AML-193 (cell line): ENCODE measurements at regions not wholly inside any gene's neighbourhood (a gene's known extent, or its start where the extent isn't known, plus 50 kb on each side); places are given as distances from the start of the nearest gene placed in this dataset.

Experiments used
- DNase-seq, 2 experiments: peaks; one replicate each; lab custom pipeline; 2025; lab: John Stamatoyannopoulos, UW

DNA sequence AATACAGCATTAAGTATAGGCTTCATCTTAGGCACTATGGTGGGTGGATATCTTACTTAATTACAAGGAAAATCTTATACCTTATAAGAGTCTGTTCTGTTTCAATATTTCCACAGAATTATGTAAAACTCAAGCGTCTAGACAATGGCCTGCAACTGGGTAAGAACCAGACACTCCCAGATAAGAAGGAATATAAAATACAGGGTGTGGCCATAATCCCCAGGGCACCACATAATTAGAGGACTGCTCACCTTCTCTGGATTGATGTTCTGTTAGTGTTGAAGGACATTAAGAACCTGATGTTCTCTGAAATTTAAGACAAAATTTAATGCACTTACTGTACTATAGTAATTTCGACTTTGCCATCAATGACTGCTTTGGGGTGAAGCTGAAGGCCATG, 198.2 kb upstream of the ARSJ start:
- DNase-seq: no peak

DNA sequence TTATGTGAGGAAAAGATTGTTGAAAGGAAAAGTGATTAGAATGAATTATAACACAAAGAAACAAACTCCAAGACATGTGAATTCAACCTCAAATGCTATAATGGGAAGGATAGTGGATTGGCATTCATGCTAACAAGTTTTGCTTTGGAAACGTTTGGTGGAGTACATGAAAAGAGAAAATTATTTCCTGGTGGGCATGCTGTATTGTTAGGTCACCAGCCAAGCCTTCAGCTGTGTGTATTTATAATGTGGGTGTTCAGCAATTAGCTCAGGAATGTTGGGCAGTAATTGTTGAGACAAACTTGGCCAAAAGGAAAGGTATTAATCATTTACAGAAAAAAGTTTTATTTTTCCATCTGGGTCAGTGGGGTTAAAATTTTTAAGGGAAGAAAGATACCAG, 198.9 kb upstream of the ARSJ start:
- DNase-seq: no peak

DNA sequence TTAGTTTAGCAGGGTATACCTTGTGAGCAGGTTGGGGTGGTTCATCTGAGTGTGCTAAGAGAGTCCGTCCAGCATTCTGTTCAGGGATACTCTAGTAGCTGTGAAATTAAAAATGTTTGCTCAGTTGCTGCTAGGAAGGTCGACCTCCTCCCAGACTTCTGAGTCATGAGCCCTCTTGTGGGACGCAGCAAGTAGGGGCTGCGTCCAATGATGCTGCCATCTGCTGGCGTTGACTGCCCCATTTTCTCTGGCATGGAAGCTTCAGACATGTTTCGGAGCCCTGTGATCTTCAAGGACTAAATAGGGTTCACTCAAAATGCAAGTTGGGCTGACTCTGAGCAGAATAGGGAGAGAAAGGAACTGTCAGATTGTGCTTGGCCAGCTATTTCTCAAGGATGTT, 201.0 kb upstream of the ARSJ start:
- no peak for DNase-seq

DNA sequence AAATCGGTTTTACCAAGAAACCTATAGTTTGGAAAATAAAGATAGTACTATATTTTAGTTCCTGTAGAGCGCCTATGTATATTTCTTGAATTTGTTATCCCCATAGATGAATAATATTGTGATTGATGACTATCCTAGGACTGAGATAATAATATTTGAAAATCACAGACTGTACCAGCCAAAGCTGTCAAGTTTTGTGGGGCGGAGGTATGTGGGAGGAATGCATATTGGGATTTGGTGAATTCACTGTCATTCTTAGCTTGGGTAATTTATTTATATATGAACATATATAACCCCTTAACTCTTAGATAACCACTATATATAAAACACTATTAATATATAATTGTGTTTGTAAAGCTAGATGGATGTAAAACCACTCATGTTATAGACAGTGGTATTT, 205.5 kb upstream of the ARSJ start:
- no peak for DNase-seq

DNA sequence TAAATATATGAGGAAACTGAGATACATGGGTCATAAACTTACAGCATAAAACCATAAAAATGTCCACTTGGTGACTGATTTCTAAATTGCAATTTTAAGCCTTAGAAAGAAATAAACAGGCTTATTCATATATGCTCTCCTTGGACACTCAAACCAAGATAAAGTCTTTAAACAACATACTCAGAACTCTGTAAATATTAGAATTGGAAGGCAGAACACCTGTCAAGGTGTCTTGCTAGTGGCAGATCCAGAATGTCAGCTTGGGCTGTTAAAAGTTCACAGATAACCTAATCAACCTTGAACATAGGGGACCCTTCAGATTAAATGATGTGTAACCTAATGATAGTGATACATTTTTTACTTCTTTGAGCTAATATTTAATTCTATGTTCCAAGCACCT, 208.1 kb upstream of the ARSJ start:
- DNase-seq: no peak

DNA sequence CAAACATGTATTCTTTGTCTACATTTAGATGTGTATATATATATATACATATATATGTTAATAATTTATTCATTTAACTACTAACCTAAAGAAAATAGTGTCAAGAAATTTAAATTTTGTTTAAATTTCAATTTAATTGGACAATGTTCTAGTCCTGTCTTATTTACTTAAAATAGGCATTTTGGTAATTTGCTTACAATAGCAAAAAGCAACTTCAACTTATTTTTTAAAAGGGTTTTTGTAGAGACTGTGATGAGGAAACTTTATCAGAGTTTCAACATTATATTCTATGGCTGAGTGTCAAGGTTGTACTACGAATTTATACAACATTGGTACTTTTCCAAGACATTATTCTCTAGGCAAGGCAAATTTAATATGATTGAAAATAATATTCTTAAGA, 212.0 kb upstream of the ARSJ start:
- no peak for DNase-seq

DNA sequence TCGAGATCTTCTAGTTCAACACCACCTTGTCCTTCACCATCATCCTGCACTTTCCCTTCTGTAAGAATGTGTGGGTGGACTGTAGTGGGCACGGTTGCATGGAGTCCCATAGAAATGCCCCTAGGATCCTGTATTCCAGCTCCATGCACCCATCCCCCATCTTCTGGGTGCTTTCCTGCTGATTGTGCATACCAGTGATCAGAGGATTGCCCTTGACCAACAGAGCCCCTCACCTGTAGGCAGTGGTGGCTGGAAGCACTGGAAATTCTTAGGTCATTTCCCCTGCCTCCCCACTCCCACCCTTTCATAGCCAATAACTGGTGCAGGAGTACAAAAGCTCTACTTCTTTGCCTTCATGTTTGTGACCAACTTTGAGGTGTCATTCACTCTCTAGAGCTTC, 213.4 kb upstream of the ARSJ start:
- DNase-seq: no peak

DNA sequence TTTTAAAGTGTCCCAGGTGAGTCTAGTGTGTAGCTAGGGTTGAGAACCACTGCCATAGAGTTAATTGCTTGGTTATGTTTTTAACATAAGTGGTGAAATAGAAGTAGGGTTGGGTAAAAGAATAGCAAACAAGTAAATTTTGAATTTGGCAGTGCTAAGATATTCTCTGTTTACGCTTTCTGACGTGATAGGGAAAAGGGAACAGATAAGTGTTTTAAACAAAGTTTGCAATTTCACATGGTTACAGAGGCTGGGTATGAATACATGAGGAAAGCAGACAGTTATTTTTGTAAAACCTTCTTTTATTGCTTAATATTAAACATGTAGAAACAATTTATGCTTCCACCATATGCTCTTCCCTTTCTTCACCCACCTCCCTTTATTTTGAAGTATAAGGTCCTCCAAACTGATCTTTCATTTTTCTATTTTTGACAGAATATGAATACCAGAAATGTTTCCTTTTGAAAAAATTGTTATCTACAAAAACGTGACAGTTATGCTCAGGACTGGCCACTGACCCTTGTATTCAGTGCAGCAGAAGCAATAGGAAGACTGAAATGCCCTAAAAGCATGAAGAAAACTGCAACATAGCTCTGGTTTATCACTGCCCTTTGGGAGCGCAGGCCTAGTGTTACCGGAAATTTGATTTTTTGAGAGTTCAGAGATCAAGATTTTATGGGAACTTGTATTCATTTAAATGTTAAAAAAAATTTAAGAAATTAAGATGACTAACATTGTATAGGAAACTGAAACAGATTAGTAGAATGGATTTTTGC, 214.4 kb upstream of the ARSJ start:
- DNase-seq: no peak

DNA sequence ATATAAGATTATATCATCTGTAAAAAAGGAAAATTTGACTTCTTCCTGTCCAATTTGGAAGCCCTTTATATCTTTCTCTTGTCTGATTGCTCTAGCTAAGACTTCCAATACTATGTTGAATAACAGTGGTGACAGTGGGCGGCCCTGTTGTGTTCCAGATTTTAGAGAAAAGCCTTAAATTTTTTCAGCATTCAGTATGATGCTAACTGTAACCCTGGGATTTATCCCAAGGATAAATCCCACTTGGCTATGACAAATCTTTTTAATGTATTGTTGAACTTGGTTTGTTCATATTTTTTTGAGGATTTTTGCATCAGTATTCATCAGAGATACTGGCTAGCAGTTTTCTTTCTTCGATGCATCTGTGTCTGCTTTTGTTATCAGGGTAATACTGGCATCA, 217.2 kb upstream of the ARSJ start:
- DNase-seq: no peak

DNA sequence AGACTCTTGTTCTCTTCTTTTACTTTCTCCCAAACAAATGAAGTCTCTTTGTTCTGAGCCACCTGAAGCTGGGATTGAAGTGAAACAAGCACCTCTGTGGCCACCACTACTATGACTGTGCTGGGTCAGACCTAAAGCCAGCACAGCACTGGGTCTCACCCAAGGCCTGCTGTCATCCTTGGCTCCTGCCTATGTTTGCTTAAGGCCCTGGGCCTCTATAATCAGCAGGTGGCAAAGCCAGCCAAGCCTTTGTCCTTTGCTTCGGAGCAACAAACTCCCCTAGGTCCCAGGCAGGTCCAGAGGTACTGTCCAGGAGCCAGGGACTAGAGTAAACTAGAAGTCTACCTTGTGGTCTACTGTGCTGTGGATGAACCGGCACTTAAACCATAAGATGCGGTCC, 220.6 kb upstream of the ARSJ start:
- no peak for DNase-seq

DNA sequence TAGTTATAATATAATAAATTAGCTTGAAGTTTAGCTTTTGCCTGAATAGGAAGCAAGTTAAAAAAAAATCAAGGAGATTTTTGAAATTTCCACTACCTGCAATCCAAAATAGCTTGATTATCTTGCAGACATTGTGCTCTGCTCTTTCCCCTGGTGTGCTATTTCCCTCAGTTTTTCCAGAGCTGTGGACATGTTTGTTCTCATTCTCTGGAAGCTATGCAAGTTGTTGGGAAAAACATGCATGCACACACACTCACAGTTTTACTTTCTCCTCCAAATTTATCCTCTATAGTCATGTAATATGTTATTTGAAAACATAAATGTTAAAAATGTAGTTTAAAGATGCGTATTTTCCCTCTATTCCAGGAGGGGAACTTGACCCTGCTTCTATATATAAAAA, 225.8 kb upstream of the ARSJ start:
- DNase-seq: no peak

DNA sequence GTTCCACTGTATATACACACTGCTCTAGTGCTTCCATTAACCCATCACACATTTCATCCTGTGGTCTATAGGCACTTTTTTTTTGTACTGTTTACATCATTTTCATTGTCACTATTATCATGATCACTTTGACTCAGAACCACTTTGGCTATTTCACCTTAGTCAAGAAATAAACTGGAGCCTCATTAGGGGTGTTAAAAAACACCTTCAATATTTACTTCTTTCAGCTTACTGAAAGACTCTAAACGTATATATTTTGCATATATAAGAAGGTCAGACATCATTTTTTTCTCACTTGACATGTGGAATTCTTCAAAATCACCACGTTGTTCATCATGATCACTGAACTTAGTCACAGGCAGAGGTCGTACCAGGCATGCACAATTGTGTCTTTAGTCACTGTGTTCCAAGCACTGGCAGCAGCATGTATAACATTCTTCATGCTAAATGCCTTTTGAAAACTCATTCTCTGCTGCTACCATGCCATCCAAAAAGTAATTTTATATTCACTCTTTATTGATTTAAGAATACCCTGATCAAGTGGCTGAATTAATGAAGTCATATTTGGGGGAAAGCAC, 229.2 kb upstream of the ARSJ start:
- DNase-seq: no peak

DNA sequence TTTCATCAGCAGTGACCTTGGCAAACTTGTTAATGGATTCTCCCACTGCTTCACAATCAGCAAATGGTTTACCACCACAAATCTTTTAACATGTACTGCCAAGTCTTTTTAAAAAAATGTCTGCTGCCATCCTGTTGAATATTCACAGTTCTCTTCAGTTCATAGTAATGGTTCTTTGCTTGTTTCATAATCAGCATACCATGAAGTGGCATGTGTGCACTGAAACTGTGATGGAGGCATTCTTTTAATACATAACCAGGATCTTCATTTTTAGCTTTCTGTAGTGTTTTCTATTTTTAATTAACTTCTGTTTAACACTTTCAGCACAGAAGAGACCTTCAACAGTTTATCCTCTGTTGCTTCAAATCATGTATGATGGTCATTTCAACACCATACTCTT, 230.1 kb upstream of the ARSJ start:
- DNase-seq: no peak

DNA sequence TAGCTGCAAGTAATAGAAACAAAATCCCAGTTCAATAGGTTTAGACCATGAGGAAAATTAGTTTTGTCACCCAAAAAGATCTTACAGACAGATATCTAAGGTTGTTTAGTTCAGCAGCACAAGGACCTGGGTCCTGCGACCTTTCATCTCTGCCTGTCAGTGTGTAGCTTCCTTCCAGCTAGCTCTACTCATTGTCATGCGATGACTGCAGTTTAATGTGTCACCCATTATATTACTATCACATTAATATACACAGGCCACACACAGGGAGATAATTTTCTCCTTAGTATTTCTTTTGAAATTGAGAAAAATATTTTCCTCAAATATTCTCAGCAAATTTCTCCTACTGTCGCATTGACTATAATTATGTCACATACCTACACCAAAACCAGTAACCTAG, 232.1 kb upstream of the ARSJ start:
- DNase-seq: no peak

DNA sequence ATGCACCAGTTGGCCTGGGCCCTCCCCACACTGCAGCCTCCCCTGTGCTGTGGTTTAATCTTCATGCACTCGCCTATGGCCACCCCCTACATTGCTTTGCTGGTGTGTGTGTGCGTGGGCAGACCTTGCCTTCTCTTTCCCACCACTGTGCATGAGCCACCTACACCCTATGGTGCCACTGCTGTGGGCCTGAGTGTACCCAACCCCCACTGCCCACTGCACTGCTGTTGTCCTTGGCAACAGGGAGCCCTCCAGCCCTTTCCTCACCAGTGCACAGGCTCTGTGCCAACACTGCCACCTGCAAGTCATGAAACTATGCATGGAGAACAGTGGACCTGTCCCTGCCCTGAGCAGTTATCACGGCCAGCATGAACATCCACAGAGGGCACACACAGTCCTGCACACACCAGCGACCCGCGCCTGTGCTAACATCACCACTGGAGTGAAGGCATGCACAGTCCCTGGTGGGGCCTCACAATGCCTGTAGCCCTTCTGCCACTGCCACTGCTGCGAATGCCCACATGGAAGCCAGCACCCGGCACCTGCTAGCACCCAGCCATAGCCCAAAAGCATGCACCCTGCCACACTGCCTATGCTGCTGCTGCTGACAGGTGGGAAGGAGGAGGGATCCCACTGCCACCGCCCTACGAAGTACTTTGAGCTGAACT, 237.8 kb upstream of the ARSJ start:
- DNase-seq: no peak

DNA sequence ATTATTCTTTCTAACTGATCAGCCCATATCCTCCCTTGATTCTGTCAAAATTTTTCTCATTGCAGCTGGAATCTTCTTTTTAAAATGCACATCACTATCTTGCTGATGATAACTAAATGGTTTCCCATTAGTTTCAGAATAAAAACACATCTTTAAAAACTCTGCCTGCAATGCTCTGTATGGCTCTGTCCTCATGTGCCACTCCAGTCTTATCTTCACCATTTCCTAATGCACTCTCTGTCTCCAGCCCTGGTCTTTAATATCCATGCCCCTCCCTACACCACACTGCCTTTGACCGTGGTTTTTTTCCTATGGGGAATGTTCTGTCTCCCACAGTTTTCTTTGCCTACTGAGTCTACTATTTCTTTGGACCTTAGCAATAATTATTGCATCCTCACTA, 244.1 kb upstream of the ARSJ start:
- DNase-seq: no peak

DNA sequence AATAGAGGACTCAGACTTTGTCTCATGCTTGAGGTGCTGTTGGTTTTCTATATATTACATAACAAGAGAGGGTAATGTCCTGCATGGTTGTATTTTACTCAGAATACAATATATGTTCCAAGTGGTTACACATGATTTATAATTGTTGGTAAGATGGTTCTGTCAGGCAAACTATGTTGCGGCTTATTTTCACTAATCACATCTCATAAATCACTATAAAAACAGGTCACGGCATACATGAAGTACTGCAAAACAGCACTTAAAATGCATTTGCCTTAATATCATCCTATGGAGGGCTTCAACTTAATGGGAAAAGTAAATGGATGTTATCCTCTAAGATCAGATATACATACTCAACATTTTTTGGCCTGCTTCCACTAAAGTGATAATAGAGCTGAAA, 246.0 kb upstream of the ARSJ start:
- DNase-seq: no peak

DNA sequence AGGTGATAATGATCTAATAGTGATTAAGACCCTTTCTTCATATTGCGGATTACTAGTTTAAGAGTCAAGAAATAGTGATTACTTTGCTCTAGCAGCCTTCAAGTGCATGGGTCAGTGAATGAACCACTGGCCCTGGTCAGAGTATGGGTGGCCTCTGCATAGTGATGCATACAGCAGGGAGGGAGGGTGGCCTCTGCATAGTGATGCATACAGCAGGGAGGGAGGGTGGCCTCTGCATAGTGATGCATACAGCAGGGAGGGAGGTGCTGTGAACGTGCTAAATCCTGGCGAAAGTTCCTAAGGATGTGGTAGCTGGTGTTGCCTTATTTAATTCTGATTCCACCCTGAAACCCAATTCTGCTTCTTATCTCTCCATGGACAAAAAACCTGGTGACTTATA, 246.7 kb upstream of the ARSJ start:
- DNase-seq: no peak

DNA sequence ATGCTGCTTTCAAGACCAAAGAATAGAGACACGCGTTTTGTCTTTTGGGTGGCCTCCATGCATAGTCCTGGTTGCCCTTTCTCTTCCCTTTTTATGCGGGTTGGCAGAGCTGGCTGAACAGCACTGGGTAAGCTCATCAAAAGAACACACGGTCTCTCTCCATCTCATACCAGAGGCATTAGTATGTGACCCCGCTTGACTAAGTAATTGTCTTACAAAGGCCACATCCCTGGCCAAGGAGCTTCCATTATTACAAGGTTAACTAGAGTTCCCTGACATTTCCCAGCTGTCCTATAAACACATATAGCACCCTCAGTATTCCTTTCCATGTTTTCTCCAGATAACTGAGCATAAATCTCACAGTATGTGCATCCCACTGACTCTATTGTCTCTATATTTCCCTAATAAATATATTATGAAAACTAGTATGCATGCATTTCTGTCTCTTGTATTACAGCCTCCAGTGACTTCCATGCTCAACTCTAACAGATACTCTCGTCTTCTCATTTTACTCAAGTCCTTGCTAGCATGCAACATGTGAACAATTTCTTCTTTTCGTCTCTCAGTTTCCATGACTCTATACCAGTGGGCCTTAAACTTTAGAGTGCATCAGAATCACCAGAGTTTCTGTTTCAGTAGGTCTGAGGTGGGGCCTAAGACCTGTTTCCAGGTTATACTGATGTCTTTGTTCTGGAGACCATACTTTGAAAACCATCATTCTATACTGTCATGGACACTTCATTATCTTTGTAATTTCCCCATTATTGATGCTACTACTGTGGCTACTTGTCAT, 247.7 kb upstream of the ARSJ start:
- DNase-seq: no peak

DNA sequence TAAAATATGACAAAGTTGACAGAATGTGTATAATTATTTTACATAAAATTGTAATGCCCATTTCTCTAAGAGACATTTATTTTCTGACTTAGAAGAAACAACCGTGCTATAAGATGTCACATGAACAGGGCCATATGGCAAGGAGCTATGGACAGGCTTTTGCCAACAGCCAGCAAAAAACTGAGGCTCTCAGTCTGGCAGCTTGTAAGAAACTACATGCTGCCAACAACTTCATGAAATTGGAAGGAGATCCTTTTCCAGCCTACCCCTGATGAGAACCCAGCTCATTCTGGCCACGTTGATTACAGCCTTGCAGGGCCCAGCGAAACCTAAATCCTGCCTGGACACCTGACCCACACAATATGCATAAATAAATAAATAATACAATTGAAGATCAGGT, 250.3 kb upstream of the ARSJ start:
- no peak for DNase-seq

DNA sequence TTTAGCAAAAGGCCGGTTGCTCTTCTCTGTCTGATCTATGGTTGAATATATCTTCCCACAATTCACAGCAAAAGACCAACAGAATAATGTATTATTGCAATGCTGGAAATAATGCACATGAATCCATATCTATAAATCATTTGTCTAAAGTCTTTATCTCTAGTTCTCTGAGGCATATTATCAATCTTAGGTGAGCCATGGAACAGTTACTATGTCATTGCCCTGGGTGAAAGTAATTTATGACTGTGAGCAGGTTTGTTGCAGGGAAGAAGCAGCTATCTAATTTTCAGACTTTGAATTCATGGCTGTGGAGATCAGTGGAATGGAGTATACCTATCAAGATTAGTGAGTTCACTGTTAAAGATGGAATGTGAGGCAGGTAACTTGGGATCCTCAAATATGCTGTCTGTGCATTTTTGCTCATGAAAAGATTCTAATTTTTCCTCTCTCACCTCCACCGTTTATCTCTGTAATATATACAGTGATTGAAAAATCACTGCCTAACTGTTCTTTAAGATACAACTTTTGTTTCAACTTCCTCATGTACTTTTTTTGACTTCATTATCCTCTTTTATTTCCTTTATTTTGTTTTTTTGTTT, 256.8 kb upstream of the ARSJ start:
- no peak for DNase-seq

DNA sequence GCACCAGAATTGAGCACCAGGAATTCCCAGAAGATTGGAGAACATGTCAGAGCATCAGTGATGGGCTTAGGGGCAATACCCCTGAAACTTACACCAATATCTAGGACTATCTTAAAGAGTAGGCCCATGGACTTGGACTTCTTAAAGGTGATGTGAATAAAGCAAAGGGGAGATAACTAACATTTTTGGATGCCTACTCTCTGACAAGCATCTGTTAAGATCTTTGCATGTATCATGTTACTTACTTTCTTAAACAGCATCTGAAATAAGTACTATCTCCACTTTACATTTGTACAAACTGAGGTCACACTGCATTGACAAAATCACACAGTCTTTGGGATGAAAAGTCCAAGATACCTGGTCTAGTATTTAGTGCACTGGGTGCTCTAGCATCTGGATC, 258.6 kb upstream of the ARSJ start:
- DNase-seq: no peak

DNA sequence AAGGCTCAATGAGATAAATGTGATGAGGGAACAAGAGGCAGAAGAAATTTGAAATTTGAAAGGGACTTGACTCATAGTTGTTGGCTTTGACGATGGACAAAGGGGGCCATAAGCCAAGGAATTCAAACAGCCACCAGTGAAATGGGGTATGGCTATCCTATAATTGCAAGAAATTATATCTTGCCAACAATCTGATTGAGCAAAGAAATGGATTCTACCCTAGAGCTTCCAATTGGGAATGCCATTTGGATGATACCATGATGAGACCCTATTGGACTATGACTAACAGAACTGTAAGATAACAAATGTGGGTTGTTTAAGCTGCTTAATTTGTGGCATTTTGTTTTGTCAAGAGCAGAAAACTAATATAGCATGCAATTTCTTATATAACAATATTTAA, 270.1 kb upstream of the ARSJ start:
- no peak for DNase-seq
